Fibroblast of the aortic adventitia (primary cell): ENCODE measurements at regions not wholly inside any gene's neighbourhood (a gene's known extent, or its start where the extent isn't known, plus 50 kb on each side); places are given as distances from the start of the nearest gene placed in this dataset.

Source experiments
- DNase-seq: peaks from one replicate; pipeline ENCODE4 v3.0.0-alpha.2; 2010; ENCODE audit warnings: low read depth
- H3K4me3 ChIP-seq: 2 replicates; pipeline ENCODE4 v1.5.1; 2011; ENCODE audit warnings: low read depth, mild to moderate bottlenecking, control low read depth, low read length, moderate library complexity
- CTCF ChIP-seq: IDR thresholded peaks from 2 replicates; pipeline ENCODE4 v1.5.1; 2011; ENCODE audit warnings: mild to moderate bottlenecking, low read length, control low read depth, inconsistent platforms; ENCODE audit not compliant: insufficient read depth

GRCh38 chr6:108739496-108740330, 108.5 kb upstream of the ARMC2 start:
- TF ChIP-seq CTCF, result no peak
- peak; percentile 81 for DNase-seq
- no peak overlapping the region for H3K4me3 ChIP-seq

GRCh38 chr6:108741331-108741989, 106.8 kb upstream of the ARMC2 start:
- no peak for TF ChIP-seq CTCF
- H3K4me3 ChIP-seq, result no peak overlapping the region
- DNase-seq, result no peak

GRCh38 chr6:108742041-108742440, 106.2 kb upstream of the ARMC2 start:
- H3K4me3 ChIP-seq, result no peak overlapping the region
- TF ChIP-seq CTCF, result no peak
- no peak for DNase-seq

- no peak for TF ChIP-seq CTCF
- H3K4me3 ChIP-seq, result no peak overlapping the region
- DNase-seq, result no peak
Measured at GRCh38 chr6:108744244-108744972, 103.8 kb upstream of the ARMC2 start.

- no peak for DNase-seq
- no peak for TF ChIP-seq CTCF
- H3K4me3 ChIP-seq, result no peak overlapping the region
Measured at GRCh38 chr6:108744996-108745395, 103.2 kb upstream of the ARMC2 start.

- DNase-seq, result no peak
- no peak overlapping the region for H3K4me3 ChIP-seq
- TF ChIP-seq CTCF, result no peak
Measured at GRCh38 chr6:108745664-108746336, 102.4 kb upstream of the ARMC2 start.
